HFFc6 (cell line): ENCODE measurements at regions not wholly inside any gene's neighbourhood (a gene's known extent, or its start where the extent isn't known, plus 50 kb on each side); places are given as distances from the start of the nearest gene placed in this dataset.

Experiments
- DNase-seq: peaks from one replicate; pipeline ENCODE4 v3.0.0-alpha.2; 2018
- H3K27ac Mint-ChIP-seq: 2 replicates; pipeline ENCODE4 v1.8.0; 2020; ENCODE audit warnings: mild to moderate bottlenecking, mixed read lengths
- H3K27me3 Mint-ChIP-seq: 2 replicates; pipeline ENCODE4 v1.8.0; 2021; ENCODE audit warnings: mild to moderate bottlenecking, moderate library complexity, mixed read lengths; ENCODE audit not compliant: insufficient read depth
- H3K36me3 Mint-ChIP-seq: 2 replicates; pipeline ENCODE4 v1.8.0; 2021; ENCODE audit warnings: low read depth, mixed read lengths
- H3K4me1 Mint-ChIP-seq: 2 replicates; pipeline ENCODE4 v1.8.0; 2020; ENCODE audit warnings: low read depth, mixed read lengths
- H3K4me3 Mint-ChIP-seq: 2 replicates; pipeline ENCODE4 v1.8.0; 2020; ENCODE audit warnings: mild to moderate bottlenecking, moderate library complexity, mixed read lengths
- H3K9me3 Mint-ChIP-seq: 2 replicates; pipeline ENCODE4 v1.8.0; 2020; ENCODE audit warnings: mild to moderate bottlenecking, mixed read lengths
- TF ChIP-seq, protein P1 (sequence below): fragments of 200-600 bp; sonication (generic); IDR thresholded peaks from 2 replicates; pipeline ENCODE4 v1.5.0; 2021; ENCODE audit warnings: antibody characterized with exemption, mild to moderate bottlenecking

GRCh38 chr4:17096692-17097091 is 198.2 kb upstream of the LDB2 start:
- TF ChIP-seq, protein P1, sequence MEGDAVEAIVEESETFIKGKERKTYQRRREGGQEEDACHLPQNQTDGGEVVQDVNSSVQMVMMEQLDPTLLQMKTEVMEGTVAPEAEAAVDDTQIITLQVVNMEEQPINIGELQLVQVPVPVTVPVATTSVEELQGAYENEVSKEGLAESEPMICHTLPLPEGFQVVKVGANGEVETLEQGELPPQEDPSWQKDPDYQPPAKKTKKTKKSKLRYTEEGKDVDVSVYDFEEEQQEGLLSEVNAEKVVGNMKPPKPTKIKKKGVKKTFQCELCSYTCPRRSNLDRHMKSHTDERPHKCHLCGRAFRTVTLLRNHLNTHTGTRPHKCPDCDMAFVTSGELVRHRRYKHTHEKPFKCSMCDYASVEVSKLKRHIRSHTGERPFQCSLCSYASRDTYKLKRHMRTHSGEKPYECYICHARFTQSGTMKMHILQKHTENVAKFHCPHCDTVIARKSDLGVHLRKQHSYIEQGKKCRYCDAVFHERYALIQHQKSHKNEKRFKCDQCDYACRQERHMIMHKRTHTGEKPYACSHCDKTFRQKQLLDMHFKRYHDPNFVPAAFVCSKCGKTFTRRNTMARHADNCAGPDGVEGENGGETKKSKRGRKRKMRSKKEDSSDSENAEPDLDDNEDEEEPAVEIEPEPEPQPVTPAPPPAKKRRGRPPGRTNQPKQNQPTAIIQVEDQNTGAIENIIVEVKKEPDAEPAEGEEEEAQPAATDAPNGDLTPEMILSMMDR = no peak
- no peak for DNase-seq
- Mint-ChIP-seq H3K27ac (no peak overlapping the region), H3K36me3 (no peaks in the 10 kb centered on the region), H3K4me3 (no peak overlapping the region), H3K27me3 (no peaks in the 10 kb centered on the region; the same call in none of the 2 replicates), H3K4me1 (peaks cover 45% of the 10 kb centered on the region), H3K9me3 (no peaks in the 10 kb centered on the region)

- TF ChIP-seq, protein P1 = no peak
- no peak for DNase-seq
- H3K4me1 Mint-ChIP-seq = peaks cover 53% of the 10 kb centered on the region
- no peak overlapping the region for H3K27ac Mint-ChIP-seq
- H3K36me3 Mint-ChIP-seq = no peaks in the 10 kb centered on the region
- H3K4me3 Mint-ChIP-seq = no peak overlapping the region
- no peaks in the 10 kb centered on the region for H3K9me3 Mint-ChIP-seq
- H3K27me3 Mint-ChIP-seq = no peaks in the 10 kb centered on the region; the same call in none of the 2 replicates
Measured at GRCh38 chr4:17095771-17096170, 197.3 kb upstream of the LDB2 start.

GRCh38 chr4:17094876-17095210 is 196.4 kb upstream of the LDB2 start:
- H3K27me3 Mint-ChIP-seq = no peaks in the 10 kb centered on the region; the same call in none of the 2 replicates
- H3K36me3 Mint-ChIP-seq = no peaks in the 10 kb centered on the region
- TF ChIP-seq, protein P1 = no peak
- DNase-seq = no peak
- no peaks in the 10 kb centered on the region for H3K9me3 Mint-ChIP-seq
- peak overlapping the region; percentile 34; the same call in 1 of the 2 replicates for H3K27ac Mint-ChIP-seq
- H3K4me3 Mint-ChIP-seq = no peak overlapping the region
- peaks cover 54% of the 10 kb centered on the region for H3K4me1 Mint-ChIP-seq

DNA sequence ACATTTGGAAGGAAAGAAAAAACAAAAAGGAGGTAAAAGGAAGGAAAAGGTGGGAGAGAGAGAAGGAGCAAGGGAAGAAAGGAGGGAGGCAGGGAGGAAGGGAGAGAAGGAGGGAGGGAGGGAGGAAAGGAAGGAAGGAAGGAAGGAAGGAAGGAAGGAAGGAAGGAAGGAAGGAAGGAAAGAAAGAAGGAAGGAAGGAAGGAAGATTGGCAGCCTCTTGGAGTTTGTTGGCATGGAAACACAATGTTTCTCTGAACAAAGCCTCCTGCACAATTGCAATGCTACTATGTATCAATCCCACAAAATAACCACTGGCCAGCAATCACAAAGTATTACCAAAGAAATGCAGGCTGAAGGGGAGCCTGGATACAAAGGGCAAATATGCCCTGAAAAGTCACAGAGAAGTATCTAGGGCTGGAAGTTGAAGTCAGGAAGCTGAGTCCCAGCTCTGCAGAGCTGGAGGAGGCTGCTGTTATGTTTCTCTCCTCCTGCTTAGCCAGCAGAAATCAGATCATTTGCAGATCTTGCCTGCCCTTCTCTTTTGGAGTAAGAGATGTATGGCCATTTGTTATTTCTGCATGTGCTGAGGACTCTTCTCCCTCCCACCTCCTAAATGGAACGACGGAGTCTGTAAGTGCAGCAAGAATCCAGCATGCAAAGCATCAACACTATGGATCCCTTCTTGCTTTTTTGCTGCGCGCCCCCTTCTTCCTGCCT is 195.9 kb upstream of the LDB2 start:
- TF ChIP-seq, protein P1 = no peak
- Mint-ChIP-seq H3K36me3 (no peaks in the 10 kb centered on the region), H3K4me1 (peaks cover 54% of the 10 kb centered on the region), H3K4me3 (no peak overlapping the region), H3K27ac (peak overlapping the region; percentile 37), H3K9me3 (no peaks in the 10 kb centered on the region), H3K27me3 (no peaks in the 10 kb centered on the region; the same call in none of the 2 replicates)
- peak; percentile 12 for DNase-seq

DNA sequence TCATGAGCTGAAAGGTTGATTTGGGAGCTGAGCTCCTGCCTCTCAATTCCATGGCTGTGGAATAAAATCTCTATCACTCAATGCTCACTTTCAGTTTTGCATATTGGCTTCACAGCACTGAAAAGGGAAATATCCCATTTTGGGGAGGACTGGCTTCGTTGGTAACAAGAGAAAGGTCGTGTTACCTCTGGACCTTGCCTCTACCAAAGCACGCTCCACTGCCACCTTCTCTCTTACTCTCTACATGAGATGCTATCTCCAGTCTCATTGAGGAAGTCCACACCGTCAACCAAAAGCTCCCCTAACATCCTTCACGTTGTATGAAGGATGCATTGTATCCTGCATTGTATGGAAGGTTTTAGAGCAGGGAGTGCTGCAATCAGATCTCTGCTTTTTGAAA is 195.0 kb upstream of the LDB2 start:
- no peak overlapping the region for H3K27ac Mint-ChIP-seq
- H3K4me1 Mint-ChIP-seq = peaks cover 54% of the 10 kb centered on the region
- TF ChIP-seq, protein P1 = no peak
- H3K27me3 Mint-ChIP-seq = no peaks in the 10 kb centered on the region; the same call in none of the 2 replicates
- no peak overlapping the region for H3K4me3 Mint-ChIP-seq
- no peaks in the 10 kb centered on the region for H3K9me3 Mint-ChIP-seq
- no peaks in the 10 kb centered on the region for H3K36me3 Mint-ChIP-seq
- no peak for DNase-seq
